NCI-H2107 treated with DMSO at 0.1 percent for 48 hours (cell line): ENCODE measurements at regions not wholly inside any gene's neighbourhood (a gene's known extent, or its start where the extent isn't known, plus 50 kb on each side); places are given as distances from the start of the nearest gene placed in this dataset.
"Not testable (repeated sequence)": the region's sequence is repeated elsewhere in the genome, so short reads cannot be mapped to it uniquely, and the experiment has no call there.

ENCODE experiments used
- DNase-seq: peaks from one replicate; lab custom pipeline; 2025; ENCODE audit not compliant: unreplicated experiment; lab: John Stamatoyannopoulos, UW

DNA sequence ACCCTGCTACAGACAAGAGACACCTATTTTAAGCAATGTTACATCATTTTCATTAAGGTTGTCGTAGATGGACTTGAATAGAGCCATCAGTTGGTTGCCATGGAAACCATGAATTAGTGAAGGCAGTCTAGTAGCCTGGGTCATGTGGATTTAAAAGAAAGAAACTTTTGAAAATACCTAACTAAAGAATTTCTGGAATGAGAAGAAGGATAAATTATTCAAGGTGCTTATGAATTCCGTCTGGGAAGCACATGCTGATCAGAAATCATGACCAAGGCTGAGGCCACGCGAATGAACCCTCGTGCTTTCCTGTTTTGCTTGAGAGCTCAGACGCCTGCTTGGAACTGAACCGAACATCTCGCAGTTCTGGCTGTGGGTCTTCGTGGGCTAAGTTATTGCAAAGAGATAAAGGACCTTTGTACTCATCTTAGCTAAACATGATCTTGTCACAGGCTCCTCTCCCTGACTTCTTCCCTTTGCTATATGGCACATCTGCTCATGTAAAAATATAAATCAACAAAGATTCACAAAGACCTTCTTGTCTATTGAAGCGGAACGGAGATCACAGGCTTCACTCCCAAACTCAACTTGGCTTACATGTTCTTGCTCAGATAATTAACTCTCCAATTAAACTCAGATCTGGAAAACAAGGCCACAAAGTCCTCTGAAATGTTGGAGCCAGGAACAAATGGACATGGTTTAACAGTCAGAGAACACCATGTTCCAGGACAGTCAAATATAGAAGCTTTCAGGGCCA is 140.2 kb downstream of the NUFIP1 start:
- no peak for DNase-seq

GRCh38 chr13:44845281-44846058 is 143.8 kb downstream of the NUFIP1 start:
- DNase-seq, result not testable (repeated sequence)

DNA sequence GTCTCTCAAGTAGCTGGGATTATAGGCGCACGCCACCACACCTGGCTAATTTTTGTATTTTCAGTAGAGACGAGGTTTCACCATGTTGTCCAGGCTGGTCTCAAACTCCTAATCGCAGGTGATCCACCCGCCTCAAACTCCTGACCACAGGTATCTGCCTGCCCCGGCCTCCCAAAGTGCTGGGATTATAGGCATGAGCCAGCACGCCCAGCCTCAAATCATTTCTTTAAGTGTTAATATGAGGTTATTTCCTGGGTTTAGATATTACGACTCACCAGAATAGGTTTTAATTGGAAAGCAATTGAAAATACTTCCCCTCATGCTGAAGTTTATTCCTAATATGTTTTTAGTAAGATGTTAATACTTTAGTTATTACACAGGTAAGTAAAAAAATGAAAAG is 144.5 kb downstream of the NUFIP1 start:
- no peak for DNase-seq

GRCh38 chr13:44843403-44843802 is 145.9 kb downstream of the NUFIP1 start:
- DNase-seq, result no peak

DNA sequence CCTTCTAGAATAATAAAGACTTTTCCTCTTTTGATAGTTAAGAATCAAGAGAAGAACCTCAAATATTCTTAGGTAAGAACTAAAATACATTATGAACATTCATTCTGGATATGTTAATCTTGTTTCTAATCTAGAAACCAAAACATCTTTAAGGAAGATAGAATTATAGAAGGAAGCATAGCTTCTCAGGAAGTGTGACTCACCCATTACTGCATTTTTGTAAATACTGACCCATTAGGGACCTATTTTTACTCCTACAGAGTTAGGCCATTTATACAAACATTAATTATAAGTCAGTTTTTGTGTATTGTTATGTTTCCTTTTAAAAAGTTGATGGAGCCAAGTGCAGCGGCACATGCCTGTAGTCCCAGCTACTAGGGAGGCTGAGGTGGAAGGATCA is 147.1 kb downstream of the NUFIP1 start:
- no peak for DNase-seq

GRCh38 chr13:44840131-44840530 is 149.1 kb downstream of the NUFIP1 start:
- DNase-seq, result no peak

DNA sequence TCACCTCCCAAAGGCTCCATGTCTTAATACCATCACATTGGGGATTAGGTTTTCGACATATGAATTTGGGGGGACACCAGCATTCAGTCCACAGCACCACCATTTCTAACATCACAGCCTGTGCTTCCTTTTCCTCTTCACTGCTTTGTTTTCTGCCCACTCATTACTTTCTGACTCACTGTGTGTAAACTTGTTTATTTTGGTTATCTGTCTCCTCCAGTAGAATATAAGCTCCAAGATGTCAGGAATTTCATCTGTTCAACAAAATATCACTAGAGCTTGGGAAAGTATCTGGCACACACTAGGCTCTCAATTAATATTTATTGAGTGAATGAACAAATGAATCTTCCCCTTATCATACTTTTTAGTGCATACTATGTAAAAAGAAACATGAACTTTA is 152.0 kb downstream of the NUFIP1 start:
- no peak for DNase-seq

DNA sequence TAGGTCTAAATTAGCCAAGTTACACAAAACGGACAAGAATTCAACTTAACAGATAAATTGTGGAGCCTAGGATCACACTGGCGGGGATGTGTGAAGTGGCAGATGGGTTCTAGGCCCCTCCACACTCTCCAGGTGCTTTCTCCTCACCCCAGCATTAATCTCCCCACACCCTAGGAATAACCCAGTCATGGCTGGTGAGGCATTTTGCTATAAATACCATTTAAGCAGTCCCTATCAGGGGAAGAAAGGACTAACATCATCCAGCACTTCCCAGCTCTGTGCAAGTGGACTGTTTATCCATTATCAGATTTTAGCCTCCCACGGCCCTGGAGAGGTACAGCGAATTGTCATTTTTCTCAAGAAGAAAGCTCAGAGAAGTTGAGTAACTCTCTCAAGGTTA is 154.9 kb downstream of the NUFIP1 start:
- no peak for DNase-seq

DNA sequence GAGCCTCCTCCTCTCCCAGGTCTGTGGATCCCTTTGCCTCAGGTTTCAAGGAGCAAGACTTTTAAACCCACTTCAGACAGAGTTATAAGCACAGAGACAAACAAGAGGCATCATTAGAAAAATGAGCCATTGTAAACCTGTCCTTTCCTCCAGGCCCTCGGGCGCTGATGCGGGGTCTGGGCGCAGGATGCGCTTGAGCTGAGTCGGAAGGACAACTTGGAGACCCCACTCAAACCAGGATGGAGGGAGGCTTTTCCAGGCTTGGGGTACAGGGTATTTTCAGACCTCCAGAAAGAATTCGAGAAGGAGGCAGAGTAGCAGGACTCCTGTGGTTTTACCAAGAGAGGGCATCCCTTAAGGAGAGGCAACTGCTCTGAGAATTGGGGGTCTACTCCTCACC is 155.6 kb downstream of the NUFIP1 start:
- no peak for DNase-seq

- no peak for DNase-seq
Observed at GRCh38 chr13:44833139-44833538, 156.1 kb downstream of the NUFIP1 start.

DNA sequence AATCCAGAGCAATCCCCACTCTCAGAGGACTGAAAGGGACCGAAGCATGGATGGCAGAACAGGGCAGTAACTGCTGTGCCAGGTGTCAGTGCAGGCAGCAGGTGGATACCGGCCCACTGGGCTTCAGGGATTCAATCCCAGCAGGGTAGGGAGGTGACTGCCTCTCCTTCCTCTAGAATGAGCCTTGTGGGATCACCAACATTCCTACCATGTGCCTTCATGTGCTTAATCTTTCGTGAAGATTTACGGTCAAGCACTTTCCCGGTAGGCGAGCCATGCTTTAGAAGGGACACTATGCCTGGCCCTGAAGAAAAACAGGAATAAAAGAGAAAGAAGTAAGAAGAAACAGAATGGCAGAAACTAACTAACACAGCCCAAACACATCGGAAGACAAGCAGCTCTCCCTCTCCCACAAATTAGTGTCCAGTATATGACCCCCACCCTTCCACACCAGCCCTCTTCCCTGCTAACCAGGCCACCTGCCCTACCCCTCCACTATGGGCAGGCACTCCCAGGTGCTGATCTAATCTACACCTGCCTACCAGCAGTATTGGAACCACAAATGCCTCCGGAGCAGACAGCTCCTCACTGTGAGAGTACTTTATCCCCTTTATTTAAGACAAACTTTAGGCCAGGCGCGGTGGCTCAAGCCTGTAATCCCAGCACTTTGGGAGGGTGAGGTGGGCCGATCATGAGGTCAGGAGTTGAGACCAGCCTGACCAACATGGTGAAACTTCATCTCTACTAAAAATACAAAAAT is 162.5 kb downstream of the NUFIP1 start:
- DNase-seq, result peak; percentile 28

DNA sequence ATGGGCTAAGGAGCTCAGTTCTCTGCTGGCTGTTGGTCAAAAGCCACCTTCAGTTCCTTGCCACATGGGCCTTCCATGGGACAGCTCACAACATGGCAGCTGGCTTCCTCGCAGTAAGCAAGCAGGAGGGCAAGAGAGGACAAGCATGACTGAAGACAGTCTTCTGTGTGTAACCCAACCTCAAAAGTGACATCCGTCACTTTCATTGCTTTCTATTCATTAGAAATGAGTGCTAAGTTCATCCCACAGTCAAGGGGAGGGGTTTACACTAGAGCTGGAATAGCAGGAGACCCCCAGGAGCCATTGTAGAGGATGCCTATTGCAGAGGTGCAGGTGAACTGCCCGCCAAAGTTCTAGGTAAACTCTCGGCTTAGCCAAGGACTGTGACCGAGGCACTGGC is 163.3 kb downstream of the NUFIP1 start:
- DNase-seq, result no peak

DNA sequence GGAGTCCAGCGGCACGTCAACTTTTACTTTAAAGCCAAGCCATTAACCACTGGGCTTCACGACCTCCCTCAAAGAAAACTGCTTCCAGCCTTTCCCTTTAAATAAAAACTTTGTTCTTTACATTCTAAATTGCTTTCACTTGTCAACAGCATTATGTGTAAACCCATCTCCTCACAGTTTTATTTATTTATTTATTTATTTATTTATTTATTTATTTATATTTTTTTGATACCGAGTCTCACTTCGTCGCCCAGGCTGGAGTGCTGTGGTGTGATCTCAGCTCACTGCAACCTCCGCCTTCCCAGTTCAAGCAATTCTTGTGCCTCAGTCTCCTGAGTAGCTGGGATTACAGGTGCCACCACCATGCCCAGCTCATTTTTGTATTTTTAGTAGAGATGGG is 165.7 kb downstream of the NUFIP1 start:
- not testable (repeated sequence) for DNase-seq

DNA sequence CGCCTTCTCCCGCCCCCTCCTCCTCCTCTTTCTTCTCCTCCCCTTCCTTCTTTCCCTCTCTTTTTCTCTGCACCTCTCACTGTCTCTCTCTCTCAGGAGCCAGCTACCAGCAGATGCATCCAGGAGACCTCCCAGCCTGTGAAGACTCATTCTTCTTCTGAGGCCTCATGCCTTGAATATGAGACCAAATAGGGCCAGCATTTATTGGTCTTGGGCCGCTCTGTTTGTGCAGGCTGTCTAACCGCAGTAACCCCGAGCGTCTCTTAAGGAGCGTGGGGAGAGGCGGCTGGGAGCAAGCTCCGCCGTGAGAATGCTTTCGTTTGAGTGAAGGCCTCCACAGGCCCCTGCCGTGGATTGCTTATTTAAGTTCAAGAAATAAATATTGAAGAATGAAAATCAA is 167.0 kb downstream of the NUFIP1 start:
- no peak for DNase-seq

DNA sequence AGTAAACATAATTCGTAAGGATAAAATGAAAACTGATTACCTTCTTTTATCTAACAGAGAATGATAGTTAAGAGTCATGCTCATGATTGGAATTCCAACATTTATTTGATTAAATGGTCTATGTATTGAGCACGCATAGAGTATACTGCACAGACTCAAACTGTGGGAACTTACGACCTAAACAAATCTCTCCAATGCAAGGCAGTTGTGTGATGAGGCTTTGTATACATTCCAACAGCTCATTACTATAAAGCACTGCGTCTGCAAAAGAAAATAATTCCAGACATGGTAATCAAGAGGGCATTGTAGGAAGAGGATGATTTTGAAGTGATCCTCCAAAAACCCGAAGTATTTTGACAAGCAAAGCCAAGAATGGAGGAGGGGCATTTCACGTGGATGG is 169.5 kb downstream of the NUFIP1 start:
- no peak for DNase-seq

DNA sequence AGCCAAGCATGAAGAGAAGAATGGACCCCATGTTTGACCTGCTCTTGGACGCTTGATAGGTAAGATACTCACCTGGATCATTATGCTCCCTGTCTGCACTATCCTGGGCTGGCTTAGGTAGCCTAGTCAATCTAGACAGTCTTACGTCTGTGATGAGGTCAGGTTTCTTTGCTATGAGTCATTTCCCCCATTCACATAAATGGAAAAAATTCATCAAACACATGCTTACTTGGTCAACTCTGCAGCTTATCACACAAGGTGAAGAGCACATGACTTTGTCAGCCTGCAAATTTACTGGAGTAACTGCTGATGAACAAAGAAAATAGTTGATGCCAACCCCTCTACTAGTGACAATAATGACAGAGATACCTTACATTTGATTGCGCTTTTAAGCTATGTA is 170.0 kb downstream of the NUFIP1 start:
- no peak for DNase-seq

DNA sequence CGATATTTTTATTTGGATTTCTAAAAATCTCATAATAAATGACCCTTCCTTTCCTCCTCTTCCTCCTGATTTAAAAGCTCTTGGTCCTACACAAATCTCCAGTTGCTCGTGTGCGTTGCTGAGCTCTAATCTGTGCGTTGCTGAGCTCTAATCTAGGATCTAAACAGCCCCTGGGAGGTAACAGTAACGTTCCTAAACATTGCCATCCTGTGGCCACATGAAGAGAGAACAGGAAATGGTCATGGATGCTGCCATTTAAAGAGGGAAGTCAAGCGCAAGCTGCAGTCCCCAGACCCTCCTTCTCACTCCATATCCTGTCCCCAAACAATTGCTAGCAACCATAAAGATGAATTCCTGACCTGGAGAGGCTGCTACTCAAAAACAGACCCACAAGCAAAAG is 170.8 kb downstream of the NUFIP1 start:
- DNase-seq, result no peak

- DNase-seq, result no peak
Observed at GRCh38 chr13:44818016-44818415, 171.3 kb downstream of the NUFIP1 start.

GRCh38 chr13:44817131-44817671 is 172.1 kb downstream of the NUFIP1 start:
- DNase-seq, result no peak

- no peak for DNase-seq
Observed at GRCh38 chr13:44816701-44817100, 172.6 kb downstream of the NUFIP1 start.

DNA sequence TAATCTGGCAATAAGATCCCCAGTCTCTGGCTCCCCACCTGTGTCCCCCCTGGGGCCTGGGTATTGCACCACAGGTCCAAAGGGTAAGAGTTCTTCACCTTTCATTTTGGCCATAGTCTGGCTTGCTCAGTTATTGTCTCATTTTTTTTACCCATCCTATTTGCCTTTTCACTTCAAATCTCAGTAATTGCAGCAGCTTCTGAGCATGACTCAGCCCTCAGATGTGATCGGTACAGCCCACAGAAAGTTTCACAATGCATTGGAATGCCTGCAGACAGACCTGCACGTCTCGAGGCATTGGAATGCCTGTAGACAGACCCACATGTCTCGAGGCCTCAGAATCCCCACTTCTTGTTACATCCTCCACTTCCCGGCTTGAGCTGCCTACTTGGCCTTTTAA is 173.6 kb downstream of the NUFIP1 start:
- no peak for DNase-seq

DNA sequence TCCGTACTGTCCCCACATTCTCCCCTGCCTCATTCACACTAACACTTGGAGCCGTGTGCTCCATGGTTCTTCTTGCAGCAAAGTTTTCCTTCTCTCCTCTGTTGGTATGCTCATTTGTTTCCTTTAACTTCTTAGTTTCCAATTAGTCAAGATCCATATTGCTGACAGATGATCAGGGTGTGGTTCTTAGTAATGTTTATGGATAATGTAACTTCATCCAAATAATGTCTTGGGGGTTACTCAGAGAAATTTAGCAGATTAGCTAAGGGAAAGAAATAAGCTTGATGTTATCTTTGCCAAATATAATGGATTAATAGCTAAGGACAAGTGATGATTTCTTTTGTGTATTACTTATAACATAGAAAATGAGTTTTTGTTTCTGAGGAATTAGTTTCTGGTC is 174.4 kb downstream of the NUFIP1 start:
- DNase-seq, result no peak
